K562 (cell line): ENCODE measurements at regions not wholly inside any gene's neighbourhood (a gene's known extent, or its start where the extent isn't known, plus 50 kb on each side); places are given as distances from the start of the nearest gene placed in this dataset.

ENCODE experiments used
- POLR2AphosphoS5 ChIP-seq: IDR thresholded peaks from 2 replicates; pipeline ENCODE4 v1.6.1; 2011; ENCODE audit warnings: mild to moderate bottlenecking, low read depth, low read length, moderate library complexity; ENCODE audit not compliant: control insufficient read depth, insufficient read depth
- ZNF431 ChIP-seq: sonication (generic); formaldehyde crosslinking; IDR thresholded peaks from 2 replicates; pipeline ENCODE4 v1.8.0; 2022; ENCODE audit warnings: mild to moderate bottlenecking, missing genetic modification reagents
- ZNF655 ChIP-seq: fragments of 250-450 bp; sonication (Bioruptor Pico); IDR thresholded peaks from 2 replicates; pipeline ENCODE4 v1.5.0; 2021

- no peak for TF ChIP-seq ZNF655
- TF ChIP-seq POLR2AphosphoS5, result no peak
- no peak for TF ChIP-seq ZNF431 (CRISPR knock-in tag)
Observed at GRCh38 chr11:80960381-80961029, 1519.7 kb upstream of the TENM4 start.
